Ascending aorta (tissue), 2 donors: ENCODE measurements at regions not wholly inside any gene's neighbourhood (a gene's known extent, or its start where the extent isn't known, plus 50 kb on each side); places are given as distances from the start of the nearest gene placed in this dataset.

Source experiments
- DNase-seq, 2 donors: peaks; one replicate each; pipeline ENCODE4 v3.0.0-alpha.2; 2019; ENCODE audit warnings: low spot score in 2 of 2
- H3K27ac ChIP-seq, 2 donors: fragments of 200-600 bp; sonication (generic); one replicate each; pipeline ENCODE4 v1.5.1; 2016 to 2017; ENCODE audit warnings: mild to moderate bottlenecking in 1 of 2
- H3K27me3 ChIP-seq: fragments of 200-600 bp; sonication (generic); one replicate; pipeline ENCODE4 v1.5.1; 2017
- H3K36me3 ChIP-seq, 2 donors: fragments of 200-600 bp; sonication (generic); one replicate each; pipeline ENCODE4 v1.5.1; 2016
- H3K4me1 ChIP-seq, 2 donors: fragments of 200-600 bp; sonication (generic); one replicate each; pipeline ENCODE4 v1.5.1; 2016 to 2017; ENCODE audit warnings: mild to moderate bottlenecking in 1 of 2
- H3K4me3 ChIP-seq, 2 donors: fragments of 200-600 bp; sonication (generic); one replicate each; pipeline ENCODE4 v1.5.1; 2016 to 2017; ENCODE audit warnings: mild to moderate bottlenecking in 1 of 2
- H3K9me3 ChIP-seq, 2 donors: fragments of 200-600 bp; sonication (generic); one replicate each; pipeline ENCODE4 v1.5.1; 2016
- intact Hi-C: fragments of 100-400 bp; cut with DNase I; formaldehyde crosslinking; loops from one replicate; pipeline ENCODE4 v1.15.1; 2023
- TF ChIP-seq, protein P1 (sequence below), 3 experiments: fragments of 200-600 bp in 2 of 3; fragments of 450-650 bp in 1 of 3; sonication (generic) in 2 of 3; IDR thresholded peaks; one replicate each; pipeline ENCODE4 v1.5.1; 2016 to 2019; ENCODE audit warnings: antibody characterized with exemption in 3 of 3, mild to moderate bottlenecking in 1 of 3, moderate library complexity in 1 of 3

DNA sequence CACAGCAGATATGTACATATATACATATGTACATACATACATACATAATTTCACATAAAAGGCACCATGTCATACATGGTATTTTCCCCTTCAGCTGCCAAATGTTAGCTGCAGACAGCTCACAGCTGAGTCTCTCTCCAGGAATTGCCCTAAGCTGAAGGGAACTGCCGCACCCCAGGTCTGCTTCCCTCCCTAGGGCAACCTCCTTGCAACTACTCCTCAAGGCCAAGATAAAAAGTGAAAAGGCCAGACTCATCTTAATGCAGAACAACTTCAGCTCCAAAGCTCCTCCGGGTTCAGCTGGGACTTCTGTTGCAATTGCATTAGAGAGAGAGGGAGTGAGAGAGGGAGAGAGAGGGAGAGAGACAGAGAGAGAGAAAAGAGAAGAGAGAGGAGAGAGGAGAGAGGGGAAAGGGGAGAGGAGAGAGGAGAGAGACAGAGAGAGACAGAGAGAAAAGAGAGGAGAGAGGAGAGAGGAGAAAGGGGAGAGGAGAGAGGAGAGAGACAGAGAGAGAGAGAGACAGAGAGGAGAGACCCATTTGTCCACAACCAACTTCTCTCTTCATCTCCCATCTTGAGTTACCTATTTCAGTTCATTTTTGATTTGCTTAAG lies 143.4 kb upstream of the HES1 start:
- H3K4me1 ChIP-seq: peaks cover 3 to 10% of the 10 kb centered on the region in 2 donors
- peaks cover 0 to 6% of the 10 kb centered on the region in 2 donors for H3K9me3 ChIP-seq
- DNase-seq: no peak
- H3K4me3 ChIP-seq: no peak overlapping the region
- intact Hi-C loops: no loop called here
- H3K27ac ChIP-seq: no peak overlapping the region
- no peaks in the 10 kb centered on the region for H3K36me3 ChIP-seq
- no peaks in the 10 kb centered on the region for H3K27me3 ChIP-seq
- TF ChIP-seq, protein P1, sequence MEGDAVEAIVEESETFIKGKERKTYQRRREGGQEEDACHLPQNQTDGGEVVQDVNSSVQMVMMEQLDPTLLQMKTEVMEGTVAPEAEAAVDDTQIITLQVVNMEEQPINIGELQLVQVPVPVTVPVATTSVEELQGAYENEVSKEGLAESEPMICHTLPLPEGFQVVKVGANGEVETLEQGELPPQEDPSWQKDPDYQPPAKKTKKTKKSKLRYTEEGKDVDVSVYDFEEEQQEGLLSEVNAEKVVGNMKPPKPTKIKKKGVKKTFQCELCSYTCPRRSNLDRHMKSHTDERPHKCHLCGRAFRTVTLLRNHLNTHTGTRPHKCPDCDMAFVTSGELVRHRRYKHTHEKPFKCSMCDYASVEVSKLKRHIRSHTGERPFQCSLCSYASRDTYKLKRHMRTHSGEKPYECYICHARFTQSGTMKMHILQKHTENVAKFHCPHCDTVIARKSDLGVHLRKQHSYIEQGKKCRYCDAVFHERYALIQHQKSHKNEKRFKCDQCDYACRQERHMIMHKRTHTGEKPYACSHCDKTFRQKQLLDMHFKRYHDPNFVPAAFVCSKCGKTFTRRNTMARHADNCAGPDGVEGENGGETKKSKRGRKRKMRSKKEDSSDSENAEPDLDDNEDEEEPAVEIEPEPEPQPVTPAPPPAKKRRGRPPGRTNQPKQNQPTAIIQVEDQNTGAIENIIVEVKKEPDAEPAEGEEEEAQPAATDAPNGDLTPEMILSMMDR (IDR thresholded peaks at IDR 0.05): no peak

DNA sequence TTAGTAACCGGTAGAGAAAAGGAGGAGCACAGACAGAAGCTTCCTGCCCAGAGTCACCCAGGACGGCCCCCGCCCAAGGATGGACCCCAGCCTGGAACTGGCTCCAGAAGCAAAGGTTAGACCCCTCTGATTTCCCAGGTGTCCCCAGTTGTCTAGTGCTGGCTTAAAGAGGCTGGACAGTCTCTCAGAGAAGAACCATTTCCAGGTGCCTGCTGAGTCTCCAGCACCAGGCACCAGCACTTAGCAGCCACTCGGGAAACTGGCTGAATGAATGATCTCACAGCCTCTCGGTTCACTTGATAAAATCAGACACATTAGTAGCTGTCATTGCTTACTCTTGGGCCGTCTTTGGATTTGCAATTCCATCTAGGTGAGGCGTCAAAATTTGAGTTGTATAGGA lies 139.7 kb upstream of the HES1 start:
- intact Hi-C loops: no loop called here
- no peak overlapping the region for H3K27ac ChIP-seq
- H3K36me3 ChIP-seq: no peaks in the 10 kb centered on the region
- no peak overlapping the region for H3K4me3 ChIP-seq
- DNase-seq: no peak
- H3K4me1 ChIP-seq: peaks cover 3 to 20% of the 10 kb centered on the region in 2 donors
- TF ChIP-seq, protein P1 (IDR thresholded peaks at IDR 0.05): no peak
- no peaks in the 10 kb centered on the region for H3K27me3 ChIP-seq
- H3K9me3 ChIP-seq: no peaks in the 10 kb centered on the region

DNA sequence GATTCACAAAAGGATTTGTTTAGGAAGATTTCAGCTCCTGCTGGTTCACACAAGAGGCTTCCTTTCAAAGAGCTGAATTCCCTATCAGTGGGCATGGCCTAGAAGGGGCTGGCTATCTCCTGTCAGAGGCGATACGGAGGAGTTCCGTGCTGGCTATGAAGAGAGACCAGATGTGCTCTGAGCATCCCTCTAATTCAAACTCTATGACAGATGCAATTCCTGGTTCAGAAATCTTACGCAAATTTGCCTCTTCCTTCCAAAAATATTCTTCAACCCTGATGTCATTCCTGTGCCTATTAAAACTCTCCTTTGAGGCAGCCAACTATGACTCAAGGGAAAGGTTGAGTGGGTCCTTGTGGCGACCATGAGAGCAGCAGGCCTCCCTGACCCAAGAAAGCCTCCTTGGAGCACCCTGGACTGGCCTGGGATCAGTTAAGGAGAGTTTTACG lies 139.3 kb upstream of the HES1 start:
- H3K27ac ChIP-seq: peak overlapping the region; percentile 16 to 61
- intact Hi-C loops: no loop called here
- TF ChIP-seq, protein P1 (IDR thresholded peaks at IDR 0.05): no peak
- no peaks in the 10 kb centered on the region for H3K27me3 ChIP-seq
- H3K36me3 ChIP-seq: no peaks in the 10 kb centered on the region
- no peaks in the 10 kb centered on the region for H3K9me3 ChIP-seq
- H3K4me1 ChIP-seq: peaks cover 3 to 20% of the 10 kb centered on the region in 2 donors
- no peak overlapping the region for H3K4me3 ChIP-seq
- DNase-seq: no peak

DNA sequence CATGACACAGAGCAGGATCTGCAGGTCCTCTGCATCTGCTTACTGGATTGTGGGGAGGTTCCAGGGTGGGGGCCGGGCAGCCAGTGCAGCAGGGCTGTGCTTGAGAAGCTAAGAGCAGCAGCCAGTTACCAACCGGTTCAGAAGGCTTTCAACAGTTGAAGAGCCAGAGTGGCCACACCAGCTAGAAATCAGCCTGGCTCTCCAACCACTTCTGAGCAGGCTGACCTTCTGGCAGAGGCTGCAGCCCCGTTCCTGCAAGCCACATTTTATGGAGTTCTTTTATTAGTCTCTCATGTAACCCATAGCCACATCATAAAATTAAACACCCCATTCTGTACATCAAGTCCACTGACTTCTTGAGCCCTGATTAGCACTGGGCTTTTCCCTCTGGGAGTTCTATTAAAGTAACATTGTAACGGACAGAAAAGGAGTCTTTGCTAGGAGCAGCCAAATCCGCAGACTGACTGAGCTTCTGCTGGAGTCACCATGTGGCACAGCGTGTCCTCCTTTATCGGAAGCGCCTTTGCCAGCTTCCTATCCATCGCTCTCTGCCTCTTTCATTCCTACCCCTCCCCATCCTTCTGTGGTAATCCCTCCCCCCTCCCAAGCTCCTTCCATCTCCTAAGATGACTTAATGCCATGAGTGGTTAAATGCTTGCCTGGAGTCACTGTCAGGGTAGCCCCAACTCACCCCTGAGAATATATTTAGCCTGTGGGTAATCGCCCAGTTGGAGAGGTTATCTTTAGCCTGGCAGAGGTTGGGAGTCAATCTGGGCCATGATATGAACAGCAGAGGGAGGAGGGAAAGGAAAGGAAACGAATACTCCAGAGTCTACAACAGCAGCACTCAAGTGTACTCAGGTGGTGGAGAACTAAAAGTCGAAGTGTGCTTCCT lies 138.5 kb upstream of the HES1 start:
- no peaks in the 10 kb centered on the region for H3K27me3 ChIP-seq
- no peaks in the 10 kb centered on the region for H3K36me3 ChIP-seq
- intact Hi-C loops: no loop called here
- peaks cover 3 to 25% of the 10 kb centered on the region in 2 donors for H3K4me1 ChIP-seq
- DNase-seq: no peak
- peak overlapping the region; percentile 16 to 61 for H3K27ac ChIP-seq
- TF ChIP-seq, protein P1 (IDR thresholded peaks at IDR 0.05): no peak
- H3K4me3 ChIP-seq: no peak overlapping the region
- no peaks in the 10 kb centered on the region for H3K9me3 ChIP-seq

DNA sequence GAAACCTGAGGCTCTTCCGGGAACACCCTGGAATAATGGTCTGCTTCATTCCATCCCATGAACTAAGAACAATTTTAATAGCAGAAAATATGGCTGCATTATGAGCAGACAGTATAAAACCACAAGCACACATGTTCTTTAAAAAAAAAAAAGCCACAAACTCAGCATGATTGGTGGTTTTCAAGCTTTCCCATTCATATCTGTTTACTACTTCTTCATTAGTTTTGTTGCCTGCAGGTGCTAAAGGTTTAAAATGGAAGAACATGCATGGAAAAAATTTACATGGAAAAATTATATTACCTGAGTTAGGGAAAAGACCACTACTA lies 137.9 kb upstream of the HES1 start:
- Histone ChIP-seq H3K27ac (peak overlapping the region in 1 of 2 donors; percentile 61), H3K9me3 (no peaks in the 10 kb centered on the region), H3K27me3 (no peaks in the 10 kb centered on the region), H3K4me1 (peaks cover 3 to 29% of the 10 kb centered on the region in 2 donors), H3K4me3 (no peak overlapping the region), H3K36me3 (no peaks in the 10 kb centered on the region)
- TF ChIP-seq, protein P1 (IDR thresholded peaks at IDR 0.05): no peak
- intact Hi-C loops: no loop called here
- no peak for DNase-seq
